ENCODE measurements at regions not wholly inside any gene's neighbourhood (a gene's known extent, or its start where the extent isn't known, plus 50 kb on each side); places are given as distances from the start of the nearest gene placed in this dataset.

DNA sequence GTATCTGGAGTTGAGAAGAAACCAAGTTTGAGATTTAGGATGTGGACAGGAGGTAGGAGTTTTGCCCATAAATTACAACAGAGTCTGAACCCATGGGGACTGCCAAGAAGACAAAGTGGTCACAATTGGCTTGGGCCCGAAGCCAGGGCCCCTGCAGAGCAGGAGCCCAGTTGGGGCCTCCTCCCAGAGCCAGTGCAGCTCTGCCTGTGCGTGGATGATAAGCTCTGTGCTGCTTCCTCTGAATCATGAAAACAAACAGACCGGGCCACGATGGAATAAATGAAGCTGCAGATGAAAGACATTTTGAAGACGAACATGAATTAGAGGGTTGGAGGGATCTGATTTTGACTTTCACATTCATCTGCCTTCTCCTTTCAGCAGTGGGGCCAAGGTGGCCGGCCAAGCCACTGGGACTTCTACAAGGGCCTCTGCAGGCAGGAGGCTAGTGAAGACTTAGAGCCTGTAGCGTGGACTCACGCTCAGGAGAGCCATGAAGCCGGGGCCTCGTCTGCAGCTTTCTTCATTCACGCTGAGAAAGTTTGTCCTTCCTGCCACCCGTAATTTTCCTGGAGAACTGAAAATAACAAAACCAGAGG is 156.8 kb upstream of the LYZL1 start:
- DNase-seq, result no peak

DNA sequence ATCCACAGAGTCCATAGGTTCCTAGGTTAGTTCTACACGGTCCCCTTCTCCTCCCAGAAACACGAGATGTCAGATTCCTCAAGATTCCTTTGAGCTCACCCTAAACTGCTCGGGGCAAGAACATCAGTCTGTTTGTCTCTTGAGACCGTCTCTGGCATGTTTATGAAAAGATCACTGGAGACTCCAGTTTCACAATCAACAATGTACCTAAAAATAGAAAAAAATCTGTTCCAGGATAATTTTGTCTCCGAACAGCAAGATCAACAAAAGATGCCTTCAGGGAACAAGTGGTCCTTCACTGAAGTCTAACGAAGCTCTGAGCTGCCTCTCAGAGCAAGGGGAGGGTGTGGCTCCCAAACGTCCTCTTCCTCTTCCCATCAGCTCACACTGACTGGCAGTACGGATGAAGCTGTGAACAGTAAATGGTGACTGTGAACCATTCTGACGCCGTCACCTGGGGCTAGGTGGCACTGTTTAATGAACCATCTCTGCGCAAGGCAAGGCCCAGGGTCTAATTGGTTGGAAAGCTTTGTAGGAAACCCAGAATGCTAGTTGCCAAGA is 156.2 kb upstream of the LYZL1 start:
- DNase-seq, result no peak

DNA sequence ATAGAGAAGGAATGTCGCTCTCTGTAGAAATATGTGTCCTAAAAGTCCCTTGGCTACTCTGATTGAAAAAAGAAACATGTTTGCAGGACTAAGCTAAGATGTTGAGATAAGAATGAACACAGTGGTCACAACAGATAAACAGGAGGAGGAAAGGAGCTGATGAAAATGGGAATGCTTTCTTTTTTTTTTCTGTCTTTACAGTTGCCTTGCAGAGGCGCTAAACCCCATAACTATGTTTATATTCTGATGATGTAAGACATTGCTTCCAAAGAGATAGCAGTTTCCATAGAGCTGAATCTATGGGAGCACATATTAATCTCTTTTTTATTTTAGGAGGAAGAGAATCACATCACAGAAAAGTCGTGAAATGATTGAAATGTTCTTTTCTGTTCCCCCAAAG is 153.5 kb upstream of the LYZL1 start:
- no peak for DNase-seq

DNA sequence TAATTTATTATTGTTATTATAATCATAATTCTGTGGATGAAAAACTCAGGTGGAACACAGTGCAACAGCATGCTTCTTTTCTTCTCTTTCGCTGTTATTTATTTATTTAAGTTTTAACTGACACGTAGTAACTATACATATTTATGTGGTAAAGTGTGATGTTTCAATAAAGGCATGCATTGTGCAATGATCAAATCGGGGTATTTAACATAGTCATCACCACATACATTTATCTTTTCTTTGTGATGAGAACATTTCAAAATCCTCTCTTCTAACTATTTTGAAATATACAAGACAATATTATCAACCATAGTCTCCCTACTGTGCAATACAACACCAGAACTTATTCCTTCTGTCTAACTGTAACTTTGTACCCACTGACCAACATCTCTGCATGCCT is 152.5 kb upstream of the LYZL1 start:
- DNase-seq, result no peak

DNA sequence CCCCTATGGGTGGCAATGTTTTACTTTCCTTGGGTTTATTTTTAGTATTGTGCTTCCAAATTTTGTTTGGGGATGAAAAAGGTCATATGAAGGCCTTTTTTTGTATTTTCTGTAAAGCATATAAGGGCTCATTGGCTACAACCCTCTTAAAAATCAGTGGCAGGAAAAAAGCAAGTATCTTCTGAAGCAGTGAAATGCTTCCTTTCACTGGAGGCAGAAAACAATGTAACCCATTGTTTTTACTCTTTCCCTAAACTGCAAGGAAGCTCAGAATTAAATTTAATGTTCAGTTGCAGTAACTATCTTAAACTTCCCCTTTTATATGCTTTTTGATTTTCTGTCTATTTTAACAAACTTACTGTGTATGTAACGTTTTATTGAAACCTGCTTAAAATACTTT is 148.7 kb upstream of the LYZL1 start:
- DNase-seq, result no peak

DNA sequence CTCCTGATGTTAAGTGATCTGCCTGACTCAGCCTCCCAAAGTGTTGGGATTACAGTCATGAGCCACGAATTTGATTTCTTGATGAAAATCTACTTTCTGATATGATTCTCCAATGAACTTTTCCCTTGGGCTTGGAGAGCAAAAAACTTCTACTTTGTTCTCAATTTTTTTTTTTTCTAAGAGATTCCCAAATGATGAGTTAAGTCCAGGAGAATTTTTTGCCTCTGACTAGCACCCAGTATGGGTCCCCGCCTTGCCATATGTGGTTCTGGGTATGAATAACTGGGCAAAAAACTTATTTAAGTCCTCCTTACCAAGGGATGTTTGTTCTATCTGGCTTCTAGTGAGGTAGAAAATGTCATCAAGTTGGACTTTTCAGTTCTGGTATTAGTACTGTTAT is 147.9 kb upstream of the LYZL1 start:
- no peak for DNase-seq

DNA sequence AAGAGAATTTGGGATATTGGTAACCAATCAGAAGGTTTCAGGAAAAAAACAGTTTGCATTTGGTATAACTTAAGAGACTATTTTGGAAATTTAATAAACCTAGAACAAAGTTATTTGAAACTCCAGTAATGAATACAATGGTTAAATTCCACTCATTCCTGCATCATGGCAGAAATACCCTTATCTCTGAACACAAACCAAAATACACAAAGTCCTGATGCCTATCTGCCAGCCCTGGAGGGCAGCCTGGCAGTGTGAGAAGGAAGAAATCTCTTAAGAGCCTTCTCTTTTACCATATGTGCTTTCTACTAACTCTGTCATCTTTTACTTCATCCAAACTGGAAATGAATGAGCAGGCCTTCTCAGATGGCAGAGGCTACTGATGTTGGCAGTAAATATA is 147.1 kb upstream of the LYZL1 start:
- no peak for DNase-seq

DNA sequence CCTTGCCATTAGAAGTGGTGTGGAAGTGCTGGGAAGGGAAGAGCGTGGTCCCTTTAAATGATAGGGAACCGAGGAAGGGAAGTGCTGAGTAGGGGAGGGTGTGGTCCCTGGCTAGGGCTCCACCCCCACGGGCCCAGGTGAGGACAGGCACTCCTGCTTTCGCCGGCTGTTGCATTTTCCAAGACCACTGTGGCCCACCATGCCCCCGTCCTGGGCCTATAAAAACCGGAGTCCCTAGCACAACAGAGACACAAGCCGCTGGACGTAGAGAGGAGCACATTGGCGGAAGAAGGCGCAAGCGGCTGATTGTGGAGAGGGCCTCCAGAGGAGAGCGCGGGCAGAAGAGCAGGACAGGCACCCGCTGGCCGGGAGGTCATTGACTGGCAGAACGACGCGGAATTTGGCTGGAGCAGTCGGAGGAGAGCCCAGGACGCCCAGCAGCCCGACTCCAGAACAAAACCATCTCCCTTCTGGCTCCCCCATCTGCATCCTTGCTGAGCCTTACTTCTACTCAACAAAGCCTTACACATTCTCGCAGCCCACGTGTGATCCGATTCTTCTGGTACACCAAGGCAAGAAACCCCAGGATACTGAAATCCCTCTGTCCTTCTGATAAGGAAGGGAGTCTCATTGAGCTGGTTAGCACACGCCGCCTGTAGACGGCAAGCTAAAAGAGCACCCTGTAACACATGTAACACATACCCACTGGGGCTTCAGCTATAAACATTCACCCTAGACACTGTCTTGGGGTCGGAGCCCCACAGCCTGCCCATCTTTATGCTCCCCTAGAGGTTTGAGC is 146.2 kb upstream of the LYZL1 start:
- DNase-seq, result no peak

DNA sequence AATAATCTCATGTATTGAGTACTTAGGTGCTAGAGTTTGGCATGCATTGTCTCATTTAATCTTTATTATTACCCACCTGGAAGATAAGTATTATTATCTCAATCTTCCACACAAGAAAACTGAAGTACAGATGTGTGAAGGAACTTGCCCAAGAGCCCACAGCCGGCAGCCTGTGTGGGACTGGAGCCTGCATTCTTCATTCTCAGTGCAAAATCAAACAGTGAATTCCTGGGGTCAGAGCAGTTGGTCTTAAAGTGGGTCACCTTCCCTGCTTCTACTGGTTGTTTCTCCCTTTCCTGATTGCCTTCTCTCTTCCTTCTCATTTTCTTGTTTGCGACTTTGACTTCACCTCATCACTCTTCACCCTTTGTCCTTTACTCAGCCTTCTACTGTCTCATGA is 144.7 kb upstream of the LYZL1 start:
- DNase-seq, result no peak

DNA sequence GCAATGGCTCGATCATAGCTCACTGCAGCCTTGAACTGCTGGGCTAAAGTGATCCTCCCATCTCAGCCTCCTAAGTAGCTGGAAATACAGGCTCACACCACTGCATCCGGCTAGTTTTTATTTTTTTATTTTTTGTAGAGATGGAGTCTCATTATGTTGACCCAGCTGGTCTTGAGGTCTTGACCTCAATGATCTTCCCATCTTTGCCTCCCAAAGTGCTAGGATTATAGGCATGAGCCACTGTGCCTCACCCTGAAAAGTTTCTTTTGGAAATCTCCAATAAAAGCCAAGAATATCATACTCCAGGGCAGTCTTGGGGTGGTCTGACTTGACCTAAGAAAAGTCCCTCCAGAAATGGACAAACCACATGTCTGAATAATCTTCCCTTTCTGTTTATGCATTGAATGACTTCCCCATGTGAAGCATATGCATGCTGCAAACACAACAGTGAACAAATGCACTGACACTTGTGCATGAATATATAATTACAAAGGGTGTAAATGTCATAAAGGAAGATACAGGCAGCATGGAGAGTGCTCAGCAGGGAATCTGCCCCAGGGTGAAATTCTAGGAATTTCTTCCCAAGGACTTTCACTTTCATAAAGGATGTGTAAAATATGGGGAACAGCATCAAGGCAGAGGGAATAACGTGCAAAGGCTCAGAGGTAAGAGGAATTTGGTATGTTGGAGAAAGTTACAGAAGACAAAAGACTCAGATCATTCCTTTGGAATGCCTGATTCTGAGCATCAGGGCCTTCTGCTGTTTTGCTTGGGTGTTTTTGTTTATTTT is 142.4 kb upstream of the LYZL1 start:
- DNase-seq, result no peak

DNA sequence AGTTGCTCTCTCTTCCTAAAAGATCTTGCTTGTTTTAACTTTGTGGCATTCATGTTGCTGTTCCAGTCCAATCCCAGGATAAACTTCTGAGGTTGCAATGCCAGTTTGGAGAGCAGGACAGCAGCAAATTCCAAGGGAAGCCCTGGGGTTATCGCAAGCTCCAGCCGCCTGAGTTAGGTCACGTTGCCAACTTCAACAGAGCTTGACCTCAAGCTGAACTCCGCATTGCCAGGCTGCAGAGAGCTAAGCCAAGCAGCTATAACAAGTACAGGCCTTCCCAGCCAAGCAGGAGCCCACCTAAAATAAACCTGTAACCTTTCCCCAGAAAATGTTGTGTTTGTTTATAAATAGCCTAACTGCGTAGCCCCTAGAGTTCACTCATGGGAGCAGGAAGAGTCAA is 138.9 kb upstream of the LYZL1 start:
- no peak for DNase-seq

DNA sequence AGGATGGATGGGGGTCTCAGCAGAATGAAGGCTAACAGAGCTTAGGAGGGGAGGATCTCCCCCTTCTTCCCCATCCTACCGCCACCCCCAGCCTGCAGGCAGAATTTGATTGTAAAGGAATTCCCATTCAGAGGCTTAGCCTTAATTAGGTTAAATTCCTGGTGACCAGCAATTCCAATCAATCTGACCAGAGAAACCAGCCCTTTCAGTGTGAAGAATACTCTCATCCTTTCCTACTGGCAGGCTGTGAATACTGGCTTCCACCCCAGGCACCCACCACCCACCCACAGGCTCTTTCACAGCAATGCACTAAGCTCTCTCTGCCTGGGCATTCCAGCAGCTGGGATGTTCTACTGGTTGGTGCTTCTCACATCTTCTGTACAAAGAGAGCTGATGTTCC is 137.9 kb upstream of the LYZL1 start:
- DNase-seq, result no peak

DNA sequence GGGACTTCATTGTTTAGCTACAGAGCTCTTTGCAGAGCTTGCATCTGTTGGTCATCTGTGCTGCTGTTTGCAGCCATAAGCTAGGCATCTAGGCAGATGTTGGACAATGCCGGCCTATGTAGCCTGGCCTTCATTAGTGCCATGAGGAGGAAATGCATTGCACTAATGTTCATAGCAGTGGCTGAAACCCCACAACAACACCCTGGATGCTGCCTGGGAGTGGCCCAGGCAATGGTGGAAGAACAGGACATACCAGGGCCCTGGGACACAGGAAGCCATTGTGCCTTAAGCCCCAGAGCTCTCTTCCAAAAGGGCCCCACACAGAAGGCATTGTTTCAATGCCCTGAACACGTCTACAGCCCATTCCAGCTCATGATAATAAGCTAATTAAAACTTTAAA is 131.5 kb upstream of the LYZL1 start:
- DNase-seq, result no peak

DNA sequence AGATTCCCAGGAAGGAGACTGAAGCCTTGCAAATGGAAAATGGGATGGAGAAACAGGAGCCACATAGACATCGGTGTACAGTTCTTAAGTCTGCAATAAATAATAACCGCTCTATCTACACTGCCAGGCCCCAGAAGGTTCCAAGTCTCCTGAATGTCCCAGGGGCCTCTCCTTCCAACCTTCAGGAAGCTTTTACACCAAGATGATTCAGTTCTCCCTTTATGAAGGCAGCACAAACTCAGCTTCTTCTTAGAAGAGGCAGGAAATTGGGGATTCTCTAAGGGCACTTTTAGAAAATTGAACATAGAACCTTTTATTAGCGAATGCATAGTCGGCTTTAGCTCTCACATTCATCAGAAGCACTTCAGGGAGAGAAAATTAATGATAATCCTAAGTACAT is 130.8 kb upstream of the LYZL1 start:
- DNase-seq, result no peak

DNA sequence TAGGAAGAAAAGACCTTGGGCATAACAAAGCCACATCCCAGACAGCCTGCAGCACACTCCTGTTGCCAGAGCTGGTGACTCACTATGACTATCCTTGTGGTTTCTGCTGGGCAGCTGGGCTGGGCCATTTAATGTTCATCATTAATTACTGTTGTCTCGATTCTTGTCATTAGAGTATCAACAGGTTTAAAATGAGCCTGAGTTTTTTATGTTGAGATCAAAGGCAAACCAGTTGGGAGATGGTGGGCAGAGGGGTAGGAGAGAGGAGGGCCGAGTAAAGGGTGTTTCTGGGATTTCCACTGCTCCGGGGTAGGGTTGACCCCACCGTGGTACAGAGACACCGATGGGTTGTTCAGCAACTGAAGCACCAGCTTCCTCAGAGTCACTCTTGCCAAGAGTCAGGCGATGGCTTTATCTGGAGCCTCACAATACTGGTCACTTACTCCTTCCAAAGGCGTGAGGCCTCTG is 128.7 kb upstream of the LYZL1 start:
- no peak for DNase-seq

DNA sequence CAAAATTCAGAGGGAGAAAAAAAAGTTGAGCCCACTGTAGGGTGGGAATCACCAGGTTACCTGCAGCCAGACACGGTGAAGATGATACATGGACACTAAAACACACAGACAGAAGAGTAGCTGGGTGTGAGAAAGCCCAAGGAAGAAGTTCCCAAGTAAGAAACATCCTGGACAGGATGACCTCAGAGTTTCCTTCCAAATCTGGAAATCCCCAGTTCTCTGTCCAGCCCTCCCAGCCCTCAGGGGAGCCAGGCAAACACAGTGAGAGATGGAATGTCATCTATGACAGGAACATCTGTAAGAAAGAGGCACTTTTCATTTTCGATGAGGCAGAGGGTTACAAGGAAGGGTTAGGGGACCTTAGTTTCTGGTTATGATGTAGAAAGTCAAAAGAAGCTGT is 125.1 kb upstream of the LYZL1 start:
- no peak for DNase-seq

DNA sequence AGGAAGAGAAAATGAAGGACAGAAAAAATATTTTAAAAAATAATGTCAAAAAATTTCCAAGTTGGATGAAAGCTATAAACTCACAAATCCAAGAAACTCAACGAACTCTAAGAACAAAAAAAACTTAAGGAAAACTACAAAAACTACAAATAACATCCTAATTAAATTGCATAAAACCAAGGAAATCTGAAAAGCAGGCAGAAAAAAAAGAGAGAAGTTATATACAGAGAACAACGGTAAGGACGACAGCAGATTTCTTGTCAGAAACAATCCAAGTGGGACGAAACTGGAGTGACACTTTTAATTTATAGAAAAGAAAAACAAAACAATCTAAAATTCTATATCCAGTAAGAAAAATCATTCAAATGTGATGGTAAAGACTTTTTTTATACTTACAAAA is 122.2 kb upstream of the LYZL1 start:
- DNase-seq, result no peak

DNA sequence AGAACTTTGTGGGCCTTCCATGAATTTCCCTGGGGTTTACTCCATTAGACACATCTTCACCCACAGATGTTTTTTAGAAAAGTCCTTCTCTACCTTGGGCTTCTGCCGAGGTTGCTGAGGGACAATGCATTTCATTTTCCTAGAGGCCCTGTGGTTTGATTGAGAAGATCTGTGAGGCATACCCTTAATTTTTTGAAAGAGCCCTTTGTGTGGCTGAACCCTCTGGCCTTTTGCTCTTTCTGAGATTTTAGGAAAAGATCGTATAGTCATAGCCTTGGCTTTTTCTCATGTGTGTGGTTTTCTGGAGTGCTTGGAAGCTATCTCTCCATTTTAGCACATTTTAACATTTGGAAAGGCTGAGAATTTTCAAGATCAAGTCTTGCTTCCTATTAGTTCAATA is 119.8 kb upstream of the LYZL1 start:
- no peak for DNase-seq

DNA sequence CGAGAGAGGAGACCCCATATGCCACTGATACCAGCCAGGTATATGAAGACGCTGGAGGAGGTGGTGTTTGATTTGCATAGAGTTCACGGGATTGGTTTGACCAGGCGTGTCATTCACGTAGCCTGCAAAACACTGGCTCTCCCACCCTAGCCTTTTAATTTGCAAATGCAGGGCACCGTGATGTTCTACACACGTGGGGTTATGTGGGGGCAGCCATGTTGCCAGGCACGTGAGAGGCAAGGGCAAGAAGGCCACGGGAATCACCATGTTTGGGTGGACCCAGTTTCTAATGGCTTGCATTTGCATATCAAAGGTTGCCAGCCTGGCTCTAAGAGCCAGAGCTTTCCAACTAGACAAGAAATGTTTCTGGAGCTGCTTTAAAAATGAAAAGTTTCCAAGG is 117.2 kb upstream of the LYZL1 start:
- no peak for DNase-seq

DNA sequence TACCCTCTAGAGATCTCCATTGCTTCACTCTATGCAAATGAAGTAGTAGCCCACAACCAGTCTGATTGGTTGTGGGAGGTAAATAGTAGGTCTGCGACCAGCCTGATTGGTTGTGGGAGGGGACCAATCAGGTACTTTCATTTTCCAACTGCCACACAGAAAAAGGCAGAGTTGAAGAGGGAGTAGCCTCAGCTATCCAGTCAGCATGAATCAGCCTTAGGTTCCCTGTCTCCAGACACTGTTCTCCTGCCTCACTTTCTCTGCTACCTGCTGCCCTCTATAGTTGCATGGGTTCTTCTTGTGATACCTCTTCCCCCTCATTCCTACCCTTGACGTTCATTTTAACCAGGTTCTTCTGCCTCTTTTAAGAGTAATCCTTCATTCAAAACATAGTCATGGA is 114.5 kb upstream of the LYZL1 start:
- DNase-seq, result no peak

DNA sequence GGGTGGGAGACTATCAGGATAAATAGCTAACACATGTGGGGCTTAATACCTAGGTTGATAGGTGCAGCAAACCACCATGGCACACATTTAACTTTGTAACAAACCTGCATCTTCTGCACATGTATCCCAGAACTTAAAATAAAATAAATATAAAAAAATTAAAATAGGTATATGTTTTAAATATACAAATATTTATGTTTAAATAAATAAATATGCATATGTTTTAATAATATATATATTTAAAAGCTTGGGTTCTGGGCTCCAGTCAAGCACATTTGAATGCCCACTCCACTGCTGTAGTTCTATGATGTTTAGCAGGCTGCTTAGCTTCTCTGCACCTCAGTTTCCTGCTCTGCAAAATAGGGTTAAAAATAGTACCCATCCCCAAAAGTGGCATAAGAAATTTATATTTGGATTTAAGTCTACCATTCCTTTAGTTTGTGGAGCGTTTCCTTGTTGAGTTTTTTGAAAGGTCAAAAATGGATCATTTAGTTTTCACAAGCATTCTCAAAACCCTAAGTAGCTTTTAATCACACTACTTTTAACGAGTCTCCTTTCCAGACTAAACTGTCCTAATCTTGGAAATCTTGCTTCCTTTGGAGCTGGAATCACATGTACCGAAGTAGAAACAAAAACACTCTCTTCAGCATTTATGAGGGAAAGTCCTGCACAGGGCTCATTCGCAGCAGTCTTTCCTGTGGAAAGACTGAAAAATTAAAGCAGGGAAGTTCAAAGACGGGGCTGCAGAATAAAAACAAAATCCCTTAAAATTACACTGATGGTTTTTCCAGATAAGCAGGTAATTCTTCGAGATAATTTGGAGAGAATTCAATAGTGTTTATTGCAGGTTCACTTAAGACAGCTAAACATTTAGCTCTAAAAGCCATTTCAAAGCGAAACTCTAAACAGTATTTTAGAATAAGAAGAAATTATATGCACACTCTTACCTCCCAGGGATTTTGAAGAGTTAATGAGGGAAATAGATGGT is 111.7 kb upstream of the LYZL1 start:
- DNase-seq, result no peak

DNA sequence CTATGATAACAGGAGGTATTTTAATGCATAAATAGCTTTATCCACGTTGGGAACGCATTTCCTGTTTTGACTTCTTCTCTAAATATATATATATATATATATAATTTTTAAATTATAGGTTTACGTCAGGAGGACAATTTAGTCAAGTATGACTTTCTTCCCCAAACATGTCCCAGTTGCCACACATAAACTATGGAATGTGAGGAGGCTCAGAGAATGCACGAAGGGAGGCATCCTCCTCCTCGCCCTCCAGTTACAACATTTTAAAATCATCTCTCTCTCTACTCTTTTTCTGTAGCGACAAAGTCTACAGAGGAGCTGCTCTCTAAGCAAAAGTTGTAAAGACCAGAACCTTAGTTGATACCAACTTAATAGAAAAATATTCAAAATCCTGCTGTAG is 106.9 kb upstream of the LYZL1 start:
- DNase-seq, result no peak

Data from stimulated activated CD4-positive, alpha-beta T cell treated with anti-CD3 and anti-CD28 coated beads, Interleukin-4, amount 100 ng/mL, for 24 hours (primary cell).